Islet precursor cell (in vitro differentiated cells): ENCODE measurements at regions not wholly inside any gene's neighbourhood (a gene's known extent, or its start where the extent isn't known, plus 50 kb on each side); places are given as distances from the start of the nearest gene placed in this dataset.
"Not testable (repeated sequence)": the region's sequence is repeated elsewhere in the genome, so short reads cannot be mapped to it uniquely, and the experiment has no call there.

Experiments used
- DNase-seq: peaks from one replicate; pipeline ENCODE4 v3.0.0-alpha.2; 2018

DNA sequence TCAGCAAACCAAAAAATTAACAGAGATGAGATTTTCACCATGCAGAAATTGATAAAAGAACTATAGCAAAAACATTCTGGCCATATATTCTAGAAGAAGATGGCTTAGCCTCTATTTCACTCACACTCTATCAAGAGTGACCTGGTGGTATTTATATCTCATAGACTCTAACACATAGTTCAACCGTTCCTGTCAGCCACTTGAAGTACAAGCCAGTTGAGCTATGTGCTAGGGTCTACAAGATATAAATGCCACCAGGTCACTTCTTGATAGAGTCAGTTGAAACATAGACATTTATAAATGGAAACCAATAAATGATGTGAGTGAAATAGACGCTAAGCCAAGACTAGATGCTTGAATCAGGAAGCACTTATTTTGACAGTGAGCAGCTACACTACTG, 836.7 kb upstream of the EPHA5 start:
- DNase-seq = no peak

DNA sequence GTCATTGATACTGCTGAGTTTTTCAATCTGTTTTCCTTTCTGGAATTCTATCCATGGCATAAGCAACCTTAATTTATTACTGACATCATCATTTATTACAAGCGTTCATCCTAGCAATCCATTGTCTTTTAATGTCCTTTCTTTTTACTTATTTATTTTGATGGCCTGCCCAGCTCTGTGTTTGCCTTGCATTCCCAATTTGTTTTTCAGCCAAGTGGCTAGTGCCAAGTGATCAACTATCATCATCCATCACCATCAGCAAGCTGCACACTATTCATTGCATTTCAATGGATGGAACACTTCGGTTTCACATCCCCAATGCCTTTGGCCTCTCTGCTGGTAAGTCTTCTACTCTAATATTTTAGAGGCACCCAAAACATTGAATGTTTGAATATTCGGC, 831.7 kb upstream of the EPHA5 start:
- no peak for DNase-seq

DNA sequence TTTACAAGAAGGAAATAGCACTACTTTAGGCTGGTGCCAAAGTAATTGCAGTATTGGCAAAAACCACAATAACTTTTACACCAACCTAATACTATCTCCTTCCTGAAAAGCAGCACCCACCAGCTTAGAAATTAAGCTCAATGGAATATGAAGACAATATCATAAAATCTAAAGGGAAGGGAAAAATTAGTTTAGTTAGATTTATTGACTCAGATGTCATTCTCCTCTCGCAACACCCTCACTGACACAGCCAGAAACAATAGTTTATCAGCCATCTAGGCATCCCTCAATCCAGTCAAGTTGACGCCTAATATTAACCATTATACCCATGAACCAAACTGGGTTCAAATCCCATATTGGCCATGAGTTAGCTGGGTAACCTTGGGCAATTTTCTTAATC, 820.4 kb upstream of the EPHA5 start:
- no peak for DNase-seq

DNA sequence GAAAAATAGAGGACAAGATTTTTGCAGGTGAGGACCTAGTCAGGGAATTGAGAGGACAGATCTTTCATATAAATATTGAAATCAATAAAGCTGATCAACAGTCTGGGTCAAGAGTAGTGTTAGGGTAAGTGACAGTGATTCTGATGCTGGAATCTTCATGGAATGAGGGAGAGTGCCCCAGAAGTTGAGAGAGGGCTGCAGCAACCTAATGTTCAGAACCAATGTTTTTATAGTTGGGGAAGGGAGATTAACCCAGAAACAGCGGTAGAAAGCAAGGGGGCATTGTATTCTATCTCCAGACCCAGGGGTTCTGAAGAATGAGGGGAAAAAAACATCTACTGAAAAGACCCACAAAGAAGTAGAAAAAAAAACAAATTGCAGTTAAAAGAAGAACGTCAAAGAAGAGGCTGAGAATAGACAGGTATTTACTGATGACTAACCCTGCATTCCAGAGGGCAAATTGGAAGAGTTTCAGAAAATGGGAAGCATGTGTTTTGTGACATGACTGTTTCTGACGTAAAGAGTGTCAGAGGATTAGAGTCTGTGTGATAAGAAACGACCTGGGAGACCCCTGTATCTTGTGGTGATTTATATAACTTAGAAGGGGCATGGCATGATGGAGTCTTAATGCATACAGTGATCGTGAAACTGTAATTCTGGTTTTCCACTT, 819.6 kb upstream of the EPHA5 start:
- DNase-seq = peak; percentile 51

DNA sequence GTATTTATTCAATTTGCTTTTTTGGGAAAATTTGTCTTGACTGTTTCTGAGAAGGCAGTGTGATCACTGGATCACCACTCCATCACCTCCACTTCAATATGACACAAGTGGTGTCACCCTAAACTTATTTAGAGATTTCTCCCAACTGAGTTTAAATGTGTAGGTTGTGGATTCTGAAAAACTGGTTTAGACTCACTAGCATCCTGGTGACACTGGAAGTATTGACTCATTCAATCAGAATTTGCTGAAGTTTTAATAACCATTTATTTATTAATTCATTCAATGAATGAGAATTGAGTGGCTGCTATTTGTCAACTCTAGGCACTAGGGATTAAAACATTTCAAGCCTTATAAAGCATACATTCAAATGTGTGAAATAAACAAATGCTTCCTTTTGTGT, 819.1 kb upstream of the EPHA5 start:
- no peak for DNase-seq

DNA sequence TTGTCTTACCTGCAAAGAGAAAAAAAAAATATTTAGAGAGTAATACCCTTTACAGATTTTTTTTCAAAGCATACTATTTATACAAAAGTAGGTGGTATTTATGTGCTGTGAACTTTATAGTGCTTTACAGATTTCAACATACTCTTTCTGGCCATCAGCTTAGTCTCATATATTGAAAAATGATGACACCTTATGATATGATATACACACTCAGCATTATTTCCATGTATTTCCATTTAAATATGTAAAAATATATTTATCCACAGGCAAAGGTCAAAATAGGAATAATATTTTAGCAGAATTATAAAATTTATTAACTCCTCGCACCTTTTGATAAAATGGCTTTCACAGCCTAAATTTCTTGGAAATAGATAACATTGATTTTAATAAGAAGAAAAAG, 815.8 kb upstream of the EPHA5 start:
- no peak for DNase-seq

DNA sequence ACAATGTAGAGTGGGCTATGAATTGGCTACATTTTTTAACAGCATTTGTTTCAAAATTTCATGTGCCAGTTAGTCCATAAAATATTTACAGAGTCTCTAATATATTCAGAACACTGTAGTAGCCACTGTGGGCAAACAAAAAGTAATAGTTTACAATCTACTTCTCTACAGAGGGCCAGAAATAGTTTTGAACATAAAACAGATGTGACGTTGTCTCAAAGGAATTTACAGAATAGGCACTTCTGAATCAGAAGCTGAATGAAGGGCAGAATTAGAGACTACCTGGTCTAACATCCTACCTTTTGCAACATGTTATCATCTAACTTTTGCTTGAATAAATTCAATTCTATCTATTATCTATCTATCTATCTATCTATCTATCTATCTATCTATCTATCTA, 811.9 kb upstream of the EPHA5 start:
- DNase-seq = no peak

DNA sequence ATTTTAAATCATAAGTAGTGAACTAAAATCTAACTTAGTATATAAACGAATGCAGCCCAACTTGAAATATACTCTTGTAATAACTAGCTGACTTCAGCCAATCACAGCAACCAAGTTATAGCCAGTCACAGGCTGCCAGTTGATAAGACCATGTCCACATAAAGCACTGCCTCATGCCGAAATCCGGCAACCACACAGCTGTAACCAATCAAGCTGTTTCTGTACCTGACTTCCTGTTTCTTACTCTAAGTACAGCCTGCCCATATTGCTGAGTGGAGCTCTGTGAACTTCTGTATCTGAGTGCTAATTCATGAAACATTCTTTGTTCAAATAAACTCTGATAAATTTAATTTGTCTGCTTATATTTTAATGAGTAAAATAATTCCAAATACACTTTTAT, 805.3 kb upstream of the EPHA5 start:
- no peak for DNase-seq

DNA sequence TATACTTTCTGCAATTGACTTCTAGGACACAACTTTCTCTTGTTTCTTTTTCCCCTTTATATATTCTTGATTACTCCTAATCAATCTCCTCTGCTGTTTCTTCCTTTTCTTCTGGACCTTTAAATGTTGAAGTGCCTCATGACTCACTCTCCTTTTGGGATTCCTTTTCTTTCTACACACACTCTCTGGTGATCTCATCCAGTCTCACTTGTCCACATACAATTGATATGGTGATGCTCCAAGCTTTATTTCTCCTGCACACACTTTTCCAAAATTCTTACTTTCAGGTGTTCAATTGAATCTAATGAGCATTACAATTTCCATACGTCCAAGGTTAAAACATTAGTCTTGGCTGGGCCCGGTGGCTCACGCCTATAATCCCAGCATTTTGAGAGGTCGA, 794.8 kb upstream of the EPHA5 start:
- no peak for DNase-seq

DNA sequence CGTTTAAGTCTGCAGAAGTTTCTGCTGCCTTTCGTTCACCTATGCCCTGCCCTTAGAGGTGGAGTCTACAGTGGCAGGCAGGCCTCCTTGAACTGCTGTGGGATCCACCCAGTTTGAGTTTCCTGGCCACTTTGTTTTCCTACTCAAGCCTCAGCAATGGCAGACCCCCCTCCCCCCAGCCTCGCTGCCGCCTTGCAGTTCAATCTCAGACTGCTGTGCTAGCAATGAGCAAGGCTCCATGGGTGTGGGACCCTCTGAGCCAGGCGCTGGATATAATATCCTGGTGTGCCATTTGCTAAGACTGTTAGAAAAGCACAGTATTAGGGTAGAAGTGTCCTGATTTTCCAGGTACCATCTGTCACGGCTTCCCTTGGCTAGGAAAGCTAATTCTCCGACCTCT, 792.6 kb upstream of the EPHA5 start:
- DNase-seq = not testable (repeated sequence)

DNA sequence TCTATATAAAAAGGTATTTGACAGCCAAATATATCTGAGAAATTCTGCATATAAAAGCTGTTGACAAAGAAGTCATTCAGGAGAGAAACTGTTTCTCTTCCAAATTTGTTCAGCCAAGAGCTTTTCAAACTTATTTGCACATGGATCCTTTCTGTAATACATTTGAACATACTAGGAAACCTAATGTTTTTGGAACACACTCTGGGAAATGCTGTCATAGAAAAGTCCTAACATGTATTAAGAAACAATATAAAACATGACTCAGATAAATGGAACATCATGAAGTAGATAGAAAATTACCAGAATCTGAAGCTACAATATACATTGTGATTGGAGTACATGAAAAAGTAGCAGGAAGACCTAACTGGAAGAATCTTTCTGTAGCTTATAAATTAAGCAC, 781.5 kb upstream of the EPHA5 start:
- no peak for DNase-seq

DNA sequence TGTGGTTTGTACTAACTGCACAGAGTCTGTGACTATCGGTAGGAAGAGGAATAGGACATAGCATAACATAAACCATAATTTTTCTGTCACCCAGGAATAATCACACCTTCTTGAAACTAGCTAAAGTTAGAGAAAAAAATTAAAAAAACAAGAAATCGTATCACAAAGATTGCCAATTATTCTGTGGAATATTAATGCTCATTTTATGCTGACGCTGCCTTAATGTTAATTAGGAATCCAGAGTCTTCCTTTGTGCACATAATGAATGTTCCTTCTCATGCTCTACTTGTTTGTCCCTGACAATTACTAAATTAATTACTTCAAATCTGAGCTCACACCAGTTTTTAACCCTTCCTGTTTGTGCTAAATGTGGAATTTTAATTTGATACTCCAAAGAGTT, 772.7 kb upstream of the EPHA5 start:
- no peak for DNase-seq

DNA sequence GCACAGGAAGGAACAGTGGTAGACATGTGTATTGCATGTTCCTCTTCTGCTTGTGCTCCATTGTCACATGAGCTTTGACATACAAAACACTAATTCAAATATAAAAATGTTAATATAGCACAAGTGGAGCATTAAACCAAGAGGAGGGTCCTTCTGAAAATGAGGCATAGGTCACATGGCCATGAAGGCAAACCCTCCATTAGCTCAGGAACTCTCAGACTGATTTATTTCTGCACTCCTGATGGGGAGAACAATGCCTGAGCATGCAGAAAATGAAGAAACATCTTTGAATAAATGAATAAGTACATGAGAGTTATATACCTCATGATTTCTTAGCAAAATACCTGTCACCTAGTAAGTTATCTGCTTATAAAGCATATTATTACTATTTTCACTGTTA, 769.2 kb upstream of the EPHA5 start:
- DNase-seq = no peak

DNA sequence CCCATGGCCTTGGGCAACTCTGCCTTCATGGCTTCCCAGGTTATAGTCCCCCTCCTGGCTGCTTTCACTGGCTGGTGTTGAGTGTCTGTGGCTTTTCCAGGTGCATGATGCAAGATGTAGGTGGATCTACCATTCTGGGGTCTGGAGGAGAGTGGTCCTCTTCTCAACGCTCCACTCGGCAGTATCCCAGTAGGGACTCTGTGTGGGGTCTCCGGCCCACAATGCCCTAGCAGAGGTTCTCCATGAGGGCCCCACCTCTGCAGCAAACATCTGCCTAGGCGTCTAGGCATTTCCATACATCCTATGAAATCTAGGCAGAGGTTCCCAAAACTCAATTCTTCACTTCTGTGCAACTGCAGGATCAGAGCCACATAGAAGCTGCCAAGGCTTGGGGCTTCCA, 763.4 kb upstream of the EPHA5 start:
- no peak for DNase-seq

DNA sequence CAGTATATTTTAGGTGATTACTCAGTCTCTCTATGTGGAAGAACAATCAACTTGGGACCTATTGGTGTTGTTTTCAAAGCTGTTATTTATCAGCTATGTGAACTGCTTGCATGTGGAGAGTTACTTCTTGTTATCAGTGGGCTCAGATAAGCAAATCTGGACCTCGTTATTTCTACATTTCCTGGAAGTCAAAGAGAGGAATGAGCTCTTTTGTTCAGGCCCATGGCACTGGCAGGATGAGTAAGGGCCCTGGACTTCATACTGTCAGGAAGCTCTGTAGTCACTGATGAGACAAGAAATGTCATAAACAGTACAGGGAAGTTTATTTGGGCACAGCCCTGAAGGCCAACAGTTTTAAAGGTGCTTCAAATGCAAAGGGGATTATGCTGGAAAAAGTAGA, 760.6 kb upstream of the EPHA5 start:
- DNase-seq = peak; percentile 76

DNA sequence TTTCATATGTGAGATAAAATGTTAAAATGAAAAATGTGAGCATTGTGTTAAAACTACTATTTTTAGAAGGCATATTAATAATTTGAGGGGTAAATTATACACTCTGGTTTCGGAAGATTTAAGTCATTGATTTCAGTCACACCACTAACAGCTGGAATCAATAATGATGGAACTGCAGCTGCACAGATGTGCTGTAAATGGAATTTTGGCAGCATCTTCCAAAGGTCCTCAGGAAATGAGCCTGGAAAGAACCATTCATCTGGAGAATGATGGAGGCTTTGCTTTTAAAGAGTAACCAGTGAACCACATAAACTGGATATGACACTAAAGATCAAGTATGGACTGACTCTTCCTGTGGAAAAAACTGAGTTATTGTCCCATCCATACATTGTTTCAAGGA, 759.0 kb upstream of the EPHA5 start:
- DNase-seq = no peak

DNA sequence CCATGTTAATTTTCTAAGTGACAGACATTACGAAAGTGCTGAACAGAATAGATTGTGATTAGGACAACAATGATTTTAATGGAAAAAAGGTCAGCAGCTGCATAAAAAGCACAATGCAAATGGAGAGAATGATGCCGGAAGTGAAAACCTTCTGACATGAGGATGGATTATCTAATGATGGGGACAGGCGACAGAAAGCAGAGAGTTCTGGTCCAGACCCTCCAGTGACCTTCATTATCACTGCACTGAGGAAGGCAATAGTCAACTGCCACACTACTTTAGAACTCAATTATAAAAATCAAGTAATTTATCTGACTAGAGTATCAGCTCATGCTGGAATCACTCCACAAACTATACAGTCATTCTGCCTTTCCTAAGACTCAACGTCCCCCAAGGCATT, 746.1 kb upstream of the EPHA5 start:
- DNase-seq = no peak

DNA sequence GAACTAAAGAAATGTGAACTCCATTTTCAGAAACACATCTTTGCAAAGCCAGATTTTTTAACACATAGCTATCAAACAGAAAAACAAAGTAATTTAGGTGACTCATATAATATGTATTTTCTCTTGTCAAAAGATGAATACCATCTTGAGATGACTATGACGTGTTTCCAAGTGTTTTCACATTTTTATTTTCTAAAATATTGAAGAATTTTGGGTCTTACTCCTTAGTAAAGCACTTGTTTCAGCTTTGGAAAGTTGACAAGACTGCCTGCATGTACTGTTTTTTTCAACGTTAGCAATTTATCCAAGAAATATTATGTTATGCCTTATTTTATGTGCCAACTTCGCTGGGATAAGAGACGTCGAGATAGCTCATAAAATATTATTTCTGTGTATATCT, 733.9 kb upstream of the EPHA5 start:
- no peak for DNase-seq

DNA sequence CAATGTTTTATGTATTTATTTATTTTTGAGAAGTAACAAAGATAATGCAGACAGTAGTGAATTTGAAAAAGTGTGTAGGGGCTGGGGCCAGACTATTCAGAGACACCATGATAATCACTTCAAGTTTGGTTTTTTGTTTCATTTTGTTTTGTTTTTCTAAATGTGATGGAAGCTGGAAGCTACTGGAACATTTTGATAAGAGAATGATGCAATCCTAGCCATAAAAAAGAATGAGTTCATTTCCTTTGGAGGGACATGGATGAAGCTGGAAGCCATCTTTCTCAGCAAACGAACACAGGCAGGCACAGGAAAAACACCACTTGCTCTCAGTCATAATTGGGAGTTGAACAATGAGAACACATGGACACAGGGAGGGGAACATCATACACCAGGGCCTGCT, 706.6 kb upstream of the EPHA5 start:
- DNase-seq = no peak

DNA sequence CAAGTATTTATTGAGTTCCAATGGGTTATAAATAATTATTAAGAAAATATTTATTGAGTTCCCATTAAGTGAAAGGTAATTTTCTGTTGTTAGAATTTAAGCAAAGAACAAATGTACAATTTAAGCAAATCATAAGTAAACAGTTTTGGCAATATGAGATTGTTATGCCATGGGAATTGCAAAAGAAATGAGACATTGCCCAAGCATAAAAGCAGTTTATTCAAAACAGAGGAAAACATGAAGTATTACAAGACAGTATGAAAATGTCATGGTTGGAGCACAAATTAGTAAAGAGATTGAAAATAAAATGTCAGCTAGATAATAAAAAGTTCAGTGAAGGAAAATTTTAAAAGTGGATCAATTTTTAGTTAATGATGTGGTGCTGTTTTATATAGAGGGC, 706.1 kb upstream of the EPHA5 start:
- DNase-seq = no peak

DNA sequence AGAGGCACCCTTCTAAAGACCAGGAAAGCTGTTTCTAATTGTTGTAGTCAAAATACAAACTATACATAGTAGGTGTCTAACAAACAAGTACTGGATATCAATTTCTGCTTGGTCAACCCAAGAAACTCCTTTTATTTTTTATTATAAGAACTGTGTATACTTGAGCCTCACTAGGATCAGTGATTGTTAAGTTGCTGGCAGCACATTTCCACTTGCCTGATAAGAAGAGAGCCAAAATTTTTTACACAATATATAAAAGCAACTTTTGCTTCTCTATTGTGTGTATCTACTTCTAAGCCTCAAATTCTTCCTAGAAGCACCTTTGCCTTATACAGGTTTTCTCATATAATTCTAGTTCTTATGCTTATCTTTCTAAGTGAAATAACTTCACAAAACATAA, 703.0 kb upstream of the EPHA5 start:
- no peak for DNase-seq

DNA sequence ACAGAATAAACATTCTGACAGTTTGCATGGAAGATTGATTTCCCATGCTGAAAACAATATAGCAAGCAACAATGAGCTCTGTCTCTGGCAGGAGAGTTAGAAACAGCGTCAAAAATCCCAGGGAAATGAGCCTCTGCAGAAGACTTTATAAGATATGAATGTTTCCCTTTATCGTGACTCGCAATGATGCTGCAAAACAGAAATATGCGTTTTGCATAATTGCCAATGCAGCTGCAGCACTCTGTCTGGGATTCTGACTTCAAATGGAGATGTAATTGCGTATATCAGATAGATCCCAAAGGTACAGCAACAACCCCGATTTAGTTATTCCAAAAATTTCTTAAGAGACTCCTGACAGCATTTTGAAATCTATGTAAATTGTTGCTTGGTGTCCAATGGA, 702.4 kb upstream of the EPHA5 start:
- no peak for DNase-seq

DNA sequence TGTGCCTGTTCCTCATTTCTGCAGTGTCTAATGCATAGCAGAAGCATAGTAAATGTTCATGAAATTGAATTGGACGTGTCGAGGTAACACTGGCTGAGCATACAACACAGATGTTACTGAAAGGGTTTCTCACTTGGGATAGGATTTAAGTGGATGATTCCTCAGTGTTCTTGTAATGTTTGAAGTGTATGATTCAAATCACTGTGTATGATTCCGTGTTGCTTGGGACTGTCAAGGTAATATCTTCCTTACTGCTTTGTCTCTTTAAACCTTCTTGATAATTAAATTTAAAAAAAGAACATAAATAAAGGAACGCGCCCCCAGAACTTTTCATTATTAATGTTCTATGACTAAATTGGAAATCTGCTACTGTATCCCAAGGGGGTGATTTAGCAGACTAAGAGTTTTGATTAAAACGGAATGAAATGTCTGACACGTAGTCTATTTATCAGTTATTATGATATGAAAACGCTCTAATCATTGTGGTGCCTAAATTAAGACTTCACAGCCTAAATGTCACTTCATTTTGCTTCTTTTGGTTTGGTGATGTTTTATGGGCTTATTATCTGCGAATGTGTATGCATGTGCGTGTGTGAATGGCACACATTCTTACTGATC, 696.9 kb upstream of the EPHA5 start:
- DNase-seq = no peak

DNA sequence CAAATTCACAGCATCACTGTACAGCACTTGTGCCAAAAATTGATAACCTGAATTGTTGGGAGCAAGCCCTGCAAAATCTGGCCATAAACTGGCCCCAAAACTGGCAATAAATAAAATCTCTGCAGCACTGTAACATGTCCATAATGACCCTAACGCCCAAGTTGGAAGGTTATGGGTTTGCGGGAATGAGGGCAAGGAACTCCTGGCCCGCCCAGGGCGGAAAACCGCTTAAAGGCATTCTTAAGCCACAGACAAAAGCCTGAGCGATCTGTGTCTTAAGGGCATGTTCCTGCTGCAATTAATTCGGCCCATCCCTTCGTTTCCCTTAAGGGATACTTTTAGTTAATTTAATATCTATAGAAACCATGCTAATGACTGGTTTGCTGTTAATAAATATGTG, 690.1 kb upstream of the EPHA5 start:
- not testable (repeated sequence) for DNase-seq

DNA sequence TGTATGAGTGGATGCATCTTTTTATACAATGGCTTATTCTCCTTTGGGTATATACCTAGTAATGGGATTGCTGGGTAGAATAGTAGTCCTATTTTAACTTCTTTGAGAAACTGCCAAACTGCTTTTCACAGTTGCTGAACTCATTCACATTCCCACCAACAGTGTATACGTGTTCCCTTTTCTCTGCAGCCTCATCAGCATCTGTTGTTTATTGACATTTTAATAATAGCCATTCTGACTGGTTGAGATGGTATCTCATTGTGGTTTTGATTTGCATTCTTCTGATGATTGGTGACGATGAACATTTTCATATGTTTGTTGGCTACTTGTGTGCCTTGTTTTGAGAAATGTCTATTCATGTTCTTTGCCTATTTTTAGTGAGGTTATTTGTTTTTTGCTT, 687.0 kb upstream of the EPHA5 start:
- no peak for DNase-seq
